GM21528 (cell line): ENCODE measurements at regions not wholly inside any gene's neighbourhood (a gene's known extent, or its start where the extent isn't known, plus 50 kb on each side); places are given as distances from the start of the nearest gene placed in this dataset.

Experiments used
- ATAC-seq: cut with Tn5 transposase; IDR thresholded peaks from one replicate; pipeline ENCODE4 v1.9.1; 2021; ENCODE audit warnings: mild to moderate bottlenecking, moderate library complexity; ENCODE audit not compliant: unreplicated experiment, low FRiP score

DNA sequence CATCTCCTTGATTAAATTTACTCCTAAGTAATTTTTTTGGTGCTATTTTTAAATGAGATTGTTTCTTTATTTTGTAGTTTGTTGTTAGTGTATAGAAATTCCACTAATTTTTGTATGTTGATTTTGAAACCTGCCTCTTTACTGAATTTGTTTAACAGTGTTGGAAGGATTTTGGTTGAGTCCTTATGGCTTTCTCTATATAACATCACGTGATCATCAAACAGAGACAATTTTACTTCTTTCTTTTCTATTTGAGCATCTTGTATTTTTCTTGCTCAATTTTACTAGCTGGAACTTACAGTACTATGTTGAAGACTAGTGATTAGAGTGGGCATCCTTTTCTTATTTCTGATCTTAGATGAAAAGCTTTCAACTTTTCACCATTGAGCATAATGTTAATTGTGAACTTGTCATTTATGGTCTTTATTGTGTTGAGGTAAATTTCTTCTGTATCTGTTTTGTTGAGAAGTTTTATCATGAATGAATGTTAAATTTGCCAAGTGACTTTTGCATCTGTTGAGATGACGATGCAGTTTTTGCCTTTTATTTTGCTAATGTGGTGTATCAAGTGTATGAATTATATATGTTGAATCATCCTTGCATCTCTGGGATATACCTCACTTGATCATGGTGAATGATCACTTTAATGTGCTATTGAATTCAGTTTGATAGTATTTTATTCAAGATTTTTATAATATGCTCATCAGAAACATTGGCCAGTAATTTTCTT, 645.3 kb upstream of the DDX18 start:
- no peak for ATAC-seq

DNA sequence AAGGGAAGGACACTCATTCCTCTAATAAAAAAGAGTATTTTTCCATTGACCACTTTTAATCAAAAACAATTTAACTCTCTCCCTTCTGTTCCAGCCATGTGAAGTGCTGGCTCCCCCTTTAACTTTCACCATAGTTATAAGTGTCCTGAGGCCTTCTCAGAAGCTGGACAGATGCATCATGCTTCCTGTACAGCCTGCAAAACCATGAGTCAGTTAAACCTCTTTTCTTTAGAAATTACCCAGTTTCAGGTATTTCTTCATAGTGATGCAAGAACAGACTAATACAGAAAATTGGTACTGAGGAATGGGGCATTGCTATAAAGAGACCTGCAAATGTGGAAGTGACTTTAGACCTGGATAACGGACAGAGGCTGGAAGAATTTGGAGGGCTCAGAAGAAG, 643.6 kb upstream of the DDX18 start:
- ATAC-seq = no peak

DNA sequence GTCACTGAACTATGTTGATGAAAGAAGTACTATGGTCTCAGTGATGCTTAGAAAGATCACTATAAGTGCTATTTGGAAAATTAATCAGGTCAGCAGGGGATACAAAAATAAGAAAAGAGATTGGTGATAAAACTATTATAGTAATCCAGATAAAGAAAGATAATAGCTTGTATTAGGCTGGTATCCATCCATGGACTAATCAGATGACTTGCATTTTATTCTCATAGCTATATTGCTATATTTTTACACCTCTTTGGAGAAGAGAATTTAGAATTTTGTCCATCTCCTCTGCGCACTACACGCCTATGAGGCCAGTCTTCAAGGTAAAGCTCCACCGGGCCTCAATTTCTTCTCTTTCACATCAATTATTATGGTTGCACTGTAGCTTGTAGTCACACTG, 635.1 kb upstream of the DDX18 start:
- ATAC-seq = no peak

DNA sequence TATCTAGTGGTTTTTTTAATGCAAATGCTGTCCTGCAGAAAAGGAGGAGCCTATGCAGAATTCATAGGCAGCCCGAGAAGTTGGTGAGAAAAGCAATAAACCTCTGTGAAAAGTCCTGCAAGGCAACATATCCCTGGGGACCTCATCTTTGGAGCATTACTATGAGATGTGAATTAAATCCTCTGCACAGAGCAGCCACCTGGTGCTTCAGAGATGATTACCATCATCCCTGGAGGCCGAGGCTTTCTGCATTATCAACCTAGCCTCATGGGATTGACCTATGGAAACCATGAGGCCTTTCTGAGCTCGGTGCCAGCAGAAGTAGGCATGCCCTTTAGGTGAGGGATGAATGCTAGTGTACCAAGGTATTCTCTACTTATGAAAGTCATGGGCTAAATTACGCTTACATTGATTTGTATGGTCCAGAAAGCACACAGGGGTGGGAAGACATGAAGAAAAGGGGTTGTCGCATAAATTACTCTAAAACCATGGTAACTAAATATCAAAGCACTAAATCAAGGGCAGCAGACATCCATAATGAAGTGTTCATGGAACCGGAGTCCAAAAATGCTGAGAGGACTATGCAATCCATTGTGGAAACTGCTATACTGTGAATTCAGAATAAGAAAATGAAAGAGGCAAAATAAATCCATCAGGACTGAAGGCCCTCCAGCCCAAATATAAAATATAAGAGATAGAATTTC, 623.5 kb upstream of the DDX18 start:
- no peak for ATAC-seq

DNA sequence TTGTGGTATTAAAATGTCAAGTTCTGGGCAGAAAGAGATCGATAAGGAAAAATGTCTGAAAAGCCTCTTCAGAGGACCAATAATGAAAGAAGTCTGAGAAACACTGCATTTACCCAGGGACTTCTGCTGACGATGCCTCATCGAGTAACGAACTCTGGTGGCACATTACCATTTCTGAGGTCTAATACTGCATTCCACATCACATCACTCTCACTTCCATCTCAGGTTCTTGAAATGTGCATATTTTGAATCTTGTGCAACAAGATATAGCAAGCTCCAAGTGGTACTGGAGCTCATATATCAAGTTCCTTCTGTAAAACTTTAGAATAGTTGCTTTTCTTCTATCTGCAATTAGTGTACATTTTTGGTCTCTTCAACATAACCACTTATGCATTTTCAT, 619.1 kb upstream of the DDX18 start:
- ATAC-seq = no peak

DNA sequence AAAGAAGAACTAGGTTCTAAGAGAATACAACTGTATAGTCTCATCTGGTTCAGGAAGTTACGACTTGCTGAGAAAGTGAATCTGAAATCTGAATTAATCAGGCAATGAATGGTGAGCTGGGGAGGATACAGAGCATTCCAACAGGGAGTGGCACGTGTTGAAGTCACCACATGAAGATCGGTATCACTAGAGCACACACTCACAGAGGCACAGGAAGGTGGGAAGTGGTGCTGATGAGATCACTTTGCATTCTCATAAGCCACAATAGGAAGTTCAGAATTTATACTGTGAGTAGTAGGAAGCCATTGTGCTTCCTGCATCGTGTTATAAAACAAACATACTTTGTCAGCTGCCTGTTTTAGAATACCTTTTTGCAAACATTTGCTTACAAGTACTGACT, 615.0 kb upstream of the DDX18 start:
- no peak for ATAC-seq

DNA sequence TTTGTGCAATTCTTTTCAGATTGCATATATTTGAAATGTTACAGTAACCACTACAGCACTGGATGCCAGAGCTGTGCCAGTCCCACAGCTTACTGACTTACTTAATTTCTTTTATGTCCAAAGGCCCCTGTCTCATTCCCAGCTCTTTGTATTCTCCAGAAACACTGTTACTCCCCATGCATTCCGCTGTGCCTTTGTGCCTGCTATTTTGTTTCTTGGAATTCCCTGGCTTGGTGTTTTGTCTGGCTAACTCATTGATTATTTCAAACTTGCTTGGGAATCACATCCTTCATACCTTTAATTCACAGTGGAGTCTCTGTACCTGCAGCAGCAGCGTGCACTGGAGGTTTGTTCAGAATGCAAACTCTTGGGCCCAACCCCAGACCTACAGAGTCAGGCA, 601.9 kb upstream of the DDX18 start:
- ATAC-seq = no peak

DNA sequence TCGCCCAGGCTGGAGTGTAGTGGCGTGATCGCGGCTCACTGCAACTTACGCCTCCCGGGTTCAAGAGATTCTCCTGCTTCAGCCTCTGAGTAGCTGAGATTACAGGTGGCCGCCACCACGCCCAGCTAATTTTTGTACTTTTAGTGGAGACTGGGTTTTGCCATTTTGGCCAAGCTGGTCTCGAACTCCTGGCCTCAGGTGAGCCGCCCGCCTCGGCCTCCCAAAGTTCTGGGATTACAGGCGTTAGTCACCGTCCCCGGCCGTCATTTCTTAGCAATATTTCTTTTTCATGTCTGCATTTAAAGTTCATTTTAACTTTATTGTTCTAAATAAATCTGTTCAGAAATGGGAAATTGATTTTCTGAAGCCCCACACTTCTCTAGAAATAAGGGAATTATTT, 597.3 kb upstream of the DDX18 start:
- no peak for ATAC-seq

DNA sequence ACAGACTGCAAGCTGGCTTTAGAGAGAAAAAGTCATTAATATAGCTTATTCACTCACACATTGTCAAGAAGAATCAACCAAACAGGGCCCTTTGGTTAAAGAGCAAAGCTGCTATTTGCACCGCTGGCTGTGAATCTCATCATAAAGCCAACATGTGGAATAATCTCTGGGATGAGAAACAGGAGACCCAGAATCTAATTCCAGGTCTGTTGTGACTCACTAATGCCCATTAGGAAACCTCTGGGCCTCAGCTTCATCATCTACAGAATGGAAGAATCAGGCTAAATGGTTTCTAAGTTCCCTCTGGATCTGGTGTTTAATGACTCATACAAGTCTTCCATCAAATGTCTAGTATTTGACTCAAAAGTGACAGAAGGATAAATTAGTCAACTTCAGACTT, 591.7 kb upstream of the DDX18 start:
- no peak for ATAC-seq

DNA sequence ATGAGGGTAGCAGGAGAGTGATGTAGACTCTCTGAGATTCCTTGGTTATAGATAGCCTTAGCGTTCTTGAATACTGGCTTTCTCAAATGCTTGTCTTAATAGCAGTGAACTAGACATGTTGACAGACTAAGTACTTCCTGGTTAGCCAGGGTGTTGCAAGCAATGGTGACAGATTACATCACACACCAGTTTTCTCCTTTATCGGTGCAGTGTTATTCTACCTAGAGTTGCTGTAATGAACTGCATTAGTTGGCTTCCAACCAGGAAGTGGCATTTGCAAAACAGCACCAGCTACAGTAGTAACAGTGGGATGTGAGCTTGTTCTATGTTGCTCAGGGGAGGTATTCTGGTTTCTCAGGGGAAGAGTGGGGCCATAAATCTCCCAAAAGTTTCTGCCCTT, 582.2 kb upstream of the DDX18 start:
- no peak for ATAC-seq

DNA sequence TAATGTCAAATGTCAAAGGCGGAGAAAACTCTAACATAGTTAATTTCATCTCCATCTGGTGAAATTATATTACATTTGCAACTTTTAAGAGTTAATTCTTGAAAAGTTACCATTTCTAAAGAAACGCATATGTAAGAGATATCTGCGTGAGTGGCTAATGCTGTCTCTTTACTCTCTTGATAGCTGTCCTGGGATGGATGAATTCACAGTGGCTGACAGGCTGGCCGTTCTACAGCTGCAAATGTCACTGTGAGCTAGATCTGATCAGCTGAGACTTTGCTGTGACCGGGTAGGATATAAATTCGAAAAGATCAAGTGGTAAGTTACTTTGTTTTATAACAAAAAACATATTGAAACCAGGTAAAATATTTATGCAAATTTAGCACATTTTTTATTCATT, 557.1 kb upstream of the DDX18 start:
- no peak for ATAC-seq

DNA sequence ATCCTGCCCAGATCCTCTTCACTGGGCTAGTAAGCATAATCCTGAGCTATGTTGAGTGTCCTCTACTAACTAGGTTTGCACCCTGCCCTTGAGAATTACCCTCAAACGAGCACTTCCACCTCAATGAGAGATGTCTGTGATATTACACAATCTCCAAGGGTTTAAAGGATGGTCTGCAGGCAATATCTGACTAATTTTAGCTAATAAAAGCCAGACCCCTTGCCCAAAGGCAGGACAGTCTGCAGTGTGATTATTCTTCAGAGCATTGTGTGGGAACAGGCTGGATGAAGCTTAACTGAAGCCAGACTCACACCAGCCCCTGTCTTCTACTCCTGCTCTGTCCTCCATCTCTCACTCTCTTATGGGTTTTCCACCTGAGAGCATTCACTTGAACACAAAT, 544.9 kb upstream of the DDX18 start:
- ATAC-seq = no peak

DNA sequence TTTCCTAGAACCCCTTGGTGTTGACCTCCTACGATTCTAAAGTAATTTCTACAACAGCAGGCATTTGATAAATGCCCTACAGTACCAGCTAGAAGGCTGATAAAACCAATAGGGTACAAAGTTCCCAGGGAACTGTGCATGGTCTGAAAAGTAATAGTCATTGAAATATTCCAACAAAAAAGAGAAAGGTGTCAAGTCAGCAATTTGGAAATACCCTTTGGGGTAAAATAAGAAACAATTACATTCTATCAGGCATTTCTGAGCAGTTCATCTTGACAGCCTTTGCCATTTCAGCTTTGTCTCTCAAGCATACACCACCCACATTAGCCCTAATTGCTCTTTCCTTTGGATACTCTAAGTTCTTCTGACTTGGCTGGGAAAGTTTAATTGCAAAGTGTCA, 542.9 kb upstream of the DDX18 start:
- no peak for ATAC-seq

DNA sequence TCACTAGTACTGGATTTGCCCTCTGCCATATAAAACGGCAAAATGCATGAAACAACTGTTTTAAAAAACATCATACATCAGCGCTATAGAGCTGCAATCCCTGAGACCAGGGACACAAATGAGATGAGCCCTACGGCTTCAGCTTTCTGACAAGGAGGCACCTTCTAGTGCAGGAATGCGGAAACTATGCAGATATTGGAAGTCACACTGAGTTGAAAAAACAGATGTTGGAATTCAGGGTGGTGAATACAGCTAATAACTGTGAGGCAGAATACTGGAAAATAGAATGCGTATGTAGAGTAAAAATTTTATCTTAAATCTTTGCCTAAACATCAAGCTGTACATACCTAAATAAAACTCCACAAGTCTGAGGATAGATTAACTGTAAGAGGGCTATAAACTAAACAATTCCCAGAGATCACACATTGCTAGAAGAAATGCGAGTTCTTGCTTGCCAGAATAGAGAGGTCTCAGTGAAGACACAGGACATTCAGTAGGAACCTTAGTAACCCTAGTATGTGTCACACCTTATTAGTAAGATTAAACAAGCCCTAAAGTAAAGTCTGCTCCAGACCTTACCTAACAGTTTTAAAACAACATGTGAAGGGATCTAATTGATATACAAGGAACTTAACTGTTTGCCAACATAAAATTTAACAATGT, 541.4 kb upstream of the DDX18 start:
- no peak for ATAC-seq

DNA sequence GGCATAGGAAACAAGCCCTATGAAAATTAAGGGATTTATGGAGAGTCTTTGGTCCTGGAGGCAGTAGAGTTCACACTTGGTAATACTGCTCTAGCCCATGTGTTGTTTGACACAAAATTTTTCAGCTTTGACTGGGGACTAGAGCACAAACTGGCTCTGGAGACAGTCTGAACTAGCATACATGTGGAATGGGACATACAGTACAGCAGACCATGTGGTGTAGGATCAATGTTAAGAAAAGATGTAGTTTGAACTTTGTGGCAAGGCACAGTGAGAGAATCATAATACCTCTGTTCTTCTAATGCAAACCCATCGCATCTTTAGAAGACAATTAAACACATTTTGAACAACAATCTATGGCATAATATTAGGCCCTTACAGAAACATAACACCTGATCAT, 521.5 kb upstream of the DDX18 start:
- no peak for ATAC-seq

DNA sequence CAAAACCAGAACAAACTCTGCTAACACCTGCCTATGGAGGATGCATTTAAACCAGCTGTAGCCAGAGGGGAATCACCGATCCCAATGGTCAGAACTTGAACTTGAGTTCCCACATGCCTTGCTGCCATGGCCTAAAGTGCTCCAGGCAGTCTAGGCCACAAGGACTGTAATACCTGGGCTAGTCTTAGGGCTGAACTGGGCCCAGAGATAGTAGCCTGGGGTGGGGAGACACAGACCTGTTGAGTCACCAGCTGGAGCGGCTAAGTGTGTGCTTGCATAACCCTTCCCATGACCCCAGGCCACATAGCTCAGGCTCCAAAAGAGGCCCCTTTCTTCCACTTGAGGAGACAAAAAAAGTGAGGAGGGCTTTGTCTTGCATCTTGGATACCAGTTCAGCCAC, 515.0 kb upstream of the DDX18 start:
- no peak for ATAC-seq

DNA sequence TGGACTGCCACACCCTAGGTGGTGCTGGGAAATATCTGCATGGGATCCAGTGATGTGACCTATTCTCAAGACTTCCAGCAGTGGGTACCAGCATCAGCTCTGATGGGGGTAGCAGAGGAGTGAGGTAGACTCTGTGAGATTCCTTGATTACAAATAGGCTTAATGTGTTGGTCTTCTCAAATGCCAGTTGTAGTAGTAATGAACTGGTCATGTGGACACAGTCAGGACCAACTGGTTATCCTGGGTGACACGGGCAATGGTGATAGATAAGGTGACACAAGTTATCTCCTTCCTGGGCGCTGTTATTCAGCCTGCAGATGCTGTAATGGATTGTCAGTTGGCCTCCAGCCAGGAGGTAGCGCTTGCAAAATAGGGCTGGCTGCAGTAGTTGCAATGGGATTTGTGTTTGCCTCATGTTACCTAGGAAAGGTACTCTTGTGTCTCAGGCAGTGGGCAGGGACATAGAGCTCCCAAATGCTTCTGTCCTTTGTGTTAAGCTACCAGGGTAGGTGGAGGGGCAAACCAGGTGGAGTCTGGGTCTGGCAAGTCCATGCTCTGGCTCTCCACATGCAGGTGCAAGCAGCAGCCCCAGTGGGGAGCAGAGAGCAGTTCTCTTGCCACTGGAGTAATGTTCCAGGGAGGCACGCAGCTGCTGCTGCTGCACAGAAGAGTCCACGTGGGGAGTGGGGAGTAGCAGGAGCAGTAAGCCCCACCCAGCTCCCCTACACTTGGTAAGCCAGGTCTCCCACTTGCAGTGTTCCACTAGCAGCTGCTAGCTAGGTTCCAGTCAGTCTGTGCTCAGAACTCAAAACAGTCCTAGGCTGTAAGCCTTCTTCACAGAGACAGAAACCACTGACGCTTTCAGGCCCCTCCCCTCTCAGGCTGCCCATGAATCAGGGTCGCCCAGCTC, 505.4 kb upstream of the DDX18 start:
- no peak for ATAC-seq

DNA sequence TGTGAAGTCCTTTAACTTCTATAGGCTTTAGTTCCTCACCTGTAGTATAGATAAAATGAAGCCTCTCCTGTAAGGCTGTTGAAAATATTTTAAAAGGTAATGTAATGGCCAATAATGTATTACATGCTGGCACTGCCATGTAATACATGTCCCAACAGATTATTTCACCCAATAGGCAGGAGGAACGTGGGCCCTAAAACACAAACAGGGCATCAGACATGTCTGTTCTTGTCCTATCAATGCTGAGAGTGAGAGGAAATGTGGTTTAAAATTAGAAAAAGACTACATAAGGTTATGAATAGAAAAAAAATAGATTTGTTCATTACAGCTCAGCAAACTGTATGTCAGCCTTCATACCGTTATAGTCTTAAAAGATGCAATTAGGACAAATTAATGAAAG, 492.7 kb upstream of the DDX18 start:
- ATAC-seq = no peak

DNA sequence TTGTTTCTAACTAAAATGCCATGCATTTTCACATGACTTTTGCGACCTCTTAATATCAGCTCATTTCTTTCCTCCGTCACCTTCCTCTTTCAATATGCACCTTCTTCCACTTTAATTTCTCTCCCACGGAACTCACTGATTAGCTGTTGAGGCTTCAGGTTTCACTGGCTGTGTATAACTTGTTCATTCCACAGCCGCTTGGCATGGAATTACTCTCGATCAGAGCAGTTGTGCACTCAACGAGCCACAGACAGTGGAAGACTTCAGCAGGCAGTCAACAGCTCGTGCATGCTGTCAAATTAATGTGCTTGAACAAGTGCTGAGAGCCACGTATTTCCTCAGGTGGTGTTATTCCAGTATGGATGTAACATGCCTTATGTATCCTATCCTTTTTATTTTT, 491.2 kb upstream of the DDX18 start:
- ATAC-seq = no peak

DNA sequence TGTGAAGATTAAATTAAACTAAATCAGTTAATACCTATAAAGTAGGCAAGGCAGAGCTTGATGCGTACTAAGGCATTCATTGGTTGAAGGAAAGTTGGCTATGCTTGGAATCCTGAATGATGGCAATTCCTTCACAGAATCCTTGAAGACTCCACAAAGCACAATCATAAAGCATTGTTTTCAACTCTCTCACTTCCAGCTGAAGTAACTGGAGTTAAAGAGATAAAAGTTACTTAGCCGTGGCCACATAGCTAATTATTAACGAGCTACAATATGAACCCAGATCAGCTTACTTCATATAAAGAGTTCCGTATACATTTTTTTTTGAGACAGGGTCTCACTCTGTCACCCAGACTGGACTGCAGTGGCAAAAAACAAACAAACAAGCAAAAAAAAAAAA, 483.9 kb upstream of the DDX18 start:
- no peak for ATAC-seq

DNA sequence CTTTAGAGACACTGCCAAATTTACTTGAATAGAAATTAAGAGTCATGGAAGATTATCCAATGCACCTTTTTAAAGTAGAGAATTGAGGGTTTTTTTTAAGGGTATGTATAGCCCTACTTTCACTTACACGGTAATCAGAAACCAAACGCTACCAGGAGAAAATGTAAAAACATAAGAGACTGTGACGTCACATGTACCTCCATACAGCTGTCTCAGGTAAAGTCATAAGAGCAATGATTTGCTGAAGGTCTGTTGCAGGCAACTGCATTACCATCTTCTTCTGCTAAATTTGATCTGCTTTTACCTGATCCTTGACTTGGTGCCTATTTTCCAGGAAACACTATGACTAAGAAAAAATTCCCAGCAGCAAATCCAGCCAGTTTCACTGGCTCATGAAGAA, 478.5 kb upstream of the DDX18 start:
- ATAC-seq = no peak
